H9 (cell line): ENCODE measurements at regions not wholly inside any gene's neighbourhood (a gene's known extent, or its start where the extent isn't known, plus 50 kb on each side); places are given as distances from the start of the nearest gene placed in this dataset.
"Not testable (repeated sequence)": the region's sequence is repeated elsewhere in the genome, so short reads cannot be mapped to it uniquely, and the experiment has no call there.

Source experiments
- DNase-seq: peaks from one replicate; pipeline ENCODE4 v3.0.0-alpha.2; 2017
- H2AFZ ChIP-seq: one replicate; pipeline ENCODE4 v1.6.1; 2013; ENCODE audit warnings: mild to moderate bottlenecking, low read length, control low read depth, moderate library complexity
- H2AK5ac ChIP-seq: 2 replicates; pipeline ENCODE4 v1.6.1; 2013; ENCODE audit warnings: low read length, control low read depth, mixed read lengths; ENCODE audit not compliant: insufficient read length
- H2BK120ac ChIP-seq: one replicate; pipeline ENCODE4 v1.6.1; 2013; ENCODE audit warnings: low read depth, mild to moderate bottlenecking, low read length, control low read depth, inconsistent platforms; ENCODE audit not compliant: poor library complexity, severe bottlenecking
- H2BK12ac ChIP-seq: 2 replicates; pipeline ENCODE4 v1.6.1; 2013; ENCODE audit warnings: low read length, control low read depth, mixed read lengths, low read depth; ENCODE audit not compliant: insufficient read length
- H2BK15ac ChIP-seq: 2 replicates; pipeline ENCODE4 v1.6.1; 2013; ENCODE audit warnings: low read depth, low read length, control low read depth
- H2BK20ac ChIP-seq: one replicate; pipeline ENCODE4 v1.6.1; 2013; ENCODE audit warnings: low read depth, mild to moderate bottlenecking, low read length, control low read depth, inconsistent platforms; ENCODE audit not compliant: poor library complexity, severe bottlenecking
- H2BK5ac ChIP-seq: 2 replicates; pipeline ENCODE4 v1.6.1; 2013; ENCODE audit warnings: low read length, control low read depth, mixed read lengths; ENCODE audit not compliant: insufficient read length
- H3K14ac ChIP-seq: 2 replicates; pipeline ENCODE4 v1.6.1; 2013; ENCODE audit warnings: low read length, control low read depth; ENCODE audit not compliant: insufficient read depth
- H3K18ac ChIP-seq: 2 replicates; pipeline ENCODE4 v1.6.1; 2013; ENCODE audit warnings: low read depth, mild to moderate bottlenecking, mixed read lengths, low read length, control low read depth; ENCODE audit not compliant: insufficient read length
- H3K23ac ChIP-seq: 2 replicates; pipeline ENCODE4 v1.6.1; 2013; ENCODE audit warnings: low read length, control low read depth, mixed read lengths, low read depth; ENCODE audit not compliant: insufficient read length
- H3K23me2 ChIP-seq: 2 replicates; pipeline ENCODE4 v1.6.1; 2013; ENCODE audit warnings: low read depth, mild to moderate bottlenecking, mixed read lengths, low read length, control low read depth; ENCODE audit not compliant: insufficient read length, poor library complexity, severe bottlenecking
- H3K27ac ChIP-seq: 2 replicates; pipeline ENCODE4 v1.5.1; 2013; ENCODE audit warnings: low read length, control low read depth, mixed read lengths, low read depth; ENCODE audit not compliant: insufficient read length
- H3K27me3 ChIP-seq: 2 replicates; pipeline ENCODE4 v1.6.1; 2013; ENCODE audit warnings: low read length, control low read depth, inconsistent platforms; ENCODE audit not compliant: insufficient read depth
- H3K4ac ChIP-seq: 2 replicates; pipeline ENCODE4 v1.6.1; 2013; ENCODE audit warnings: low read depth, mild to moderate bottlenecking, control low read depth, inconsistent platforms, low read length, moderate library complexity
- H3K4me1 ChIP-seq: 2 replicates; pipeline ENCODE4 v1.6.1; 2013; ENCODE audit warnings: low read length, control low read depth, inconsistent platforms; ENCODE audit not compliant: insufficient read depth
- H3K4me2 ChIP-seq: 2 replicates; pipeline ENCODE4 v1.6.1; 2013; ENCODE audit warnings: low read length, control low read depth, mixed read lengths; ENCODE audit not compliant: insufficient read length, insufficient read depth
- H3K56ac ChIP-seq: 2 replicates; pipeline ENCODE4 v1.6.1; 2013; ENCODE audit warnings: low read depth, mild to moderate bottlenecking, mixed read lengths, low read length, control low read depth; ENCODE audit not compliant: insufficient read length
- H3K79me1 ChIP-seq: 2 replicates; pipeline ENCODE4 v1.6.1; 2013; ENCODE audit warnings: low read depth, mild to moderate bottlenecking, moderate library complexity, low read length, control low read depth, inconsistent platforms; ENCODE audit not compliant: insufficient read depth, poor library complexity, severe bottlenecking
- H3K79me2 ChIP-seq: 2 replicates; pipeline ENCODE4 v1.6.1; 2013; ENCODE audit warnings: low read length, control low read depth, inconsistent platforms; ENCODE audit not compliant: insufficient read depth
- H3K9ac ChIP-seq: 2 replicates; pipeline ENCODE4 v1.6.1; 2013; ENCODE audit warnings: low read length, control low read depth, mixed read lengths; ENCODE audit not compliant: insufficient read length; ENCODE audit errors: extremely low read depth
- H3K9me3 ChIP-seq: one replicate; pipeline ENCODE4 v1.6.1; 2013; ENCODE audit warnings: low read depth, low read length, inconsistent platforms; ENCODE audit not compliant: control insufficient read depth
- H3T11ph ChIP-seq: one replicate; pipeline ENCODE4 v1.6.1; 2013; ENCODE audit warnings: mild to moderate bottlenecking, low read length, control low read depth, inconsistent platforms
- H4K20me1 ChIP-seq: one replicate; pipeline ENCODE4 v1.6.1; 2013; ENCODE audit not compliant: control insufficient read depth, insufficient read length, insufficient read depth
- H4K5ac ChIP-seq: 2 replicates; pipeline ENCODE4 v1.6.1; 2013; ENCODE audit warnings: low read depth, mild to moderate bottlenecking, mixed read lengths, low read length, control low read depth; ENCODE audit not compliant: insufficient read length
- H4K8ac ChIP-seq: replicated peaks from 2 replicates; pipeline ENCODE4 v1.6.1; 2013; ENCODE audit warnings: low read length, control low read depth, mixed read lengths, low read depth; ENCODE audit not compliant: insufficient read length
- H4K91ac ChIP-seq: 2 replicates; pipeline ENCODE4 v1.6.1; 2013; ENCODE audit warnings: low read depth, mild to moderate bottlenecking, moderate library complexity, mixed read lengths, low read length, control low read depth; ENCODE audit not compliant: insufficient read length
- H3K27ac Mint-ChIP-seq, 3 experiments: 2 replicates in 2 of 3; 3 replicates in 1 of 3; pipeline ENCODE4 v1.8.0; 2020 to 2021; ENCODE audit warnings: mixed read lengths in 3 of 3, mild to moderate bottlenecking in 1 of 3, moderate library complexity in 1 of 3
- H3K27me3 Mint-ChIP-seq: 2 replicates; pipeline ENCODE4 v1.8.0; 2021; ENCODE audit warnings: low read depth, mild to moderate bottlenecking, moderate library complexity, mixed read lengths
- H3K36me3 Mint-ChIP-seq, 3 experiments: 2 replicates in 2 of 3; 3 replicates in 1 of 3; pipeline ENCODE4 v1.8.0; 2020 to 2021; ENCODE audit warnings: low read depth in 3 of 3, mixed read lengths in 3 of 3; ENCODE audit not compliant: insufficient read depth in 1 of 3
- H3K4me1 Mint-ChIP-seq, 2 experiments: 2 replicates each; pipeline ENCODE4 v1.8.0; 2020; ENCODE audit warnings: mixed read lengths in 2 of 2
- H3K4me3 Mint-ChIP-seq, 2 experiments: 2 replicates in 1 of 2; 3 replicates in 1 of 2; pipeline ENCODE4 v1.8.0; 2020 to 2021; ENCODE audit warnings: mild to moderate bottlenecking in 2 of 2, mixed read lengths in 2 of 2, moderate library complexity in 1 of 2
- H3K9me3 Mint-ChIP-seq, 2 experiments: 2 replicates in 1 of 2; 3 replicates in 1 of 2; pipeline ENCODE4 v1.8.0; 2020; ENCODE audit warnings: mild to moderate bottlenecking in 2 of 2, mixed read lengths in 2 of 2, moderate library complexity in 1 of 2
- CTCF ChIP-seq: fragments of 200-600 bp; sonication (generic); conservative IDR thresholded peaks from 3 replicates; pipeline ENCODE4 v1.8.0; 2021; ENCODE audit warnings: antibody characterized with exemption, mild to moderate bottlenecking
- WGBS: extraction: QIAGEN DNeasy Blood & Tissue Kit; methylation state at CpG from one replicate; pipeline ENCODE4 v1.1.7; 2013; ENCODE audit warnings: missing lambda C conversion rate, low lambda C conversion rate, mixed read lengths; ENCODE audit not compliant: insufficient read length; ENCODE audit errors: extremely low coverage; 5-methylcytosine and 5-hydroxymethylcytosine counted together

- Mint-ChIP-seq H3K9me3 (peaks cover 12 to 20% of the 10 kb centered on the region in 2 experiments), H3K36me3 (peaks cover 14 to 21% (median 19%) of the 10 kb centered on the region in 3 experiments), H3K4me1 (peaks cover 50 to 53% of the 10 kb centered on the region in 2 experiments), H3K27ac (peak overlapping the region in 2 of 3 experiments; percentile 89 to 93; a peak in 6 of 7 replicates), H3K4me3 (peak overlapping the region in 1 of 2 experiments; percentile 4; a peak in 1 of 5 replicates), H3K27me3 (no peaks in the 10 kb centered on the region)
- peak overlapping the region; percentile 1 for H2BK12ac ChIP-seq
- TF ChIP-seq CTCF, result no peak
- peaks cover 2% of the 10 kb centered on the region for H3K79me1 ChIP-seq
- H3K27me3 ChIP-seq, result no peaks in the 10 kb centered on the region
- no peak overlapping the region for H2BK120ac ChIP-seq
- H3K79me2 ChIP-seq, result no peaks in the 10 kb centered on the region
- H3K18ac ChIP-seq, result peak overlapping the region; percentile 71
- H3K23ac ChIP-seq, result no peak overlapping the region
- H2AK5ac ChIP-seq, result no peak overlapping the region
- H4K20me1 ChIP-seq, result no peaks in the 10 kb centered on the region
- no peak overlapping the region for H3K9ac ChIP-seq
- H3K4ac ChIP-seq, result no peak overlapping the region; the same call in 1 of the 2 replicates
- no peak overlapping the region for H2AFZ ChIP-seq
- no CpG with 5 or more reads among the region's 16 CpGs for WGBS
- no peak overlapping the region for H4K8ac ChIP-seq
- no peaks in the 10 kb centered on the region for H3K23me2 ChIP-seq
- H3K56ac ChIP-seq, result no peak overlapping the region
- H2BK15ac ChIP-seq, result no peak overlapping the region
- DNase-seq, result no peak
- peak overlapping the region; percentile 84; the same call in 1 of the 2 replicates for H3K14ac ChIP-seq
- H4K91ac ChIP-seq, result no peak overlapping the region
- H3T11ph ChIP-seq, result no peak overlapping the region
- no peak overlapping the region for H3K4me2 ChIP-seq
- H3K4me1 ChIP-seq, result peaks cover 6% of the 10 kb centered on the region; the same call in 1 of the 2 replicates
- no peak overlapping the region for H2BK5ac ChIP-seq
- H3K27ac ChIP-seq, result peak overlapping the region; percentile 81
- H3K9me3 ChIP-seq, result no peaks in the 10 kb centered on the region
- H4K5ac ChIP-seq, result peak overlapping the region; percentile 51
- no peak overlapping the region for H2BK20ac ChIP-seq
Measured at GRCh38 chr1:112826217-112826944, 111.2 kb upstream of the PPM1J start.

- WGBS, result no CpG with 5 or more reads among the region's 7 CpGs
- not testable (repeated sequence) for H3K9ac ChIP-seq, H3K23ac ChIP-seq, H3K4me1 ChIP-seq, H4K8ac ChIP-seq, H3K4ac ChIP-seq, H3K79me1 ChIP-seq, H2BK120ac ChIP-seq, H3K9me3 ChIP-seq, H3K23me2 ChIP-seq, H4K91ac ChIP-seq, H2AFZ ChIP-seq, H3K27me3 ChIP-seq, H2BK5ac ChIP-seq, H2BK20ac ChIP-seq, H3K27me3 Mint-ChIP-seq, H2BK12ac ChIP-seq, H2BK15ac ChIP-seq, H2AK5ac ChIP-seq, H3T11ph ChIP-seq, H3K18ac ChIP-seq, H3K79me2 ChIP-seq, H3K56ac ChIP-seq, H4K20me1 ChIP-seq, H4K5ac ChIP-seq, H3K14ac ChIP-seq
- H3K36me3 Mint-ChIP-seq, result peaks cover 14 to 21% (median 19%) of the 10 kb centered on the region in 3 experiments
- peak overlapping the region; percentile 89 to 93 (median 92) for H3K27ac Mint-ChIP-seq
- DNase-seq, result peak; percentile 53
- H3K9me3 Mint-ChIP-seq, result peaks cover 12 to 20% of the 10 kb centered on the region in 2 experiments
- Histone ChIP-seq H3K4me2 (peak overlapping the region; percentile 53), H3K27ac (peak overlapping the region; percentile 81)
- H3K4me3 Mint-ChIP-seq, result peak overlapping the region; percentile 58 to 64
- peaks cover 50 to 53% of the 10 kb centered on the region in 2 experiments for H3K4me1 Mint-ChIP-seq
Measured at GRCh38 chr1:112825563-112826216, 110.6 kb upstream of the PPM1J start.
